ENCODE measurements at regions not wholly inside any gene's neighbourhood (a gene's known extent, or its start where the extent isn't known, plus 50 kb on each side); places are given as distances from the start of the nearest gene placed in this dataset.

GRCh38 chr6:208938-209337 lies 83.3 kb upstream of the DUSP22 start:
- TF ChIP-seq CTCF (IDR thresholded peaks at IDR 0.05) = no peak
- no peak for TF ChIP-seq POLR2A (IDR thresholded peaks at IDR 0.05)
